NT2/D1 (cell line): ENCODE measurements at regions not wholly inside any gene's neighbourhood (a gene's known extent, or its start where the extent isn't known, plus 50 kb on each side); places are given as distances from the start of the nearest gene placed in this dataset.

Source experiments
- DNase-seq: peaks from one replicate; pipeline ENCODE4 v3.0.0-alpha.2; 2011; ENCODE audit warnings: low read depth, low spot score
- H3K27me3 ChIP-seq: 2 replicates; pipeline ENCODE4 v1.6.0; 2011; ENCODE audit warnings: mild to moderate bottlenecking; ENCODE audit not compliant: insufficient read length, insufficient read depth
- H3K36me3 ChIP-seq: 2 replicates; pipeline ENCODE4 v1.6.1; 2011; ENCODE audit warnings: mild to moderate bottlenecking, low read length, mixed read lengths; ENCODE audit not compliant: insufficient read depth, insufficient read length
- H3K4me1 ChIP-seq: 2 replicates; pipeline ENCODE4 v1.5.1; 2011; ENCODE audit not compliant: insufficient read depth, insufficient read length
- H3K4me3 ChIP-seq: 2 replicates; pipeline ENCODE4 v1.5.1; 2011; ENCODE audit warnings: low read depth; ENCODE audit not compliant: insufficient read length
- H3K9ac ChIP-seq: 2 replicates; pipeline ENCODE4 v1.6.0; 2011; ENCODE audit warnings: low read depth; ENCODE audit not compliant: insufficient read length
- H3K9me3 ChIP-seq: 2 replicates; pipeline ENCODE4 v1.5.1; 2011; ENCODE audit warnings: mild to moderate bottlenecking, low read length; ENCODE audit not compliant: insufficient read depth
- SUZ12 ChIP-seq: IDR thresholded peaks from 2 replicates; pipeline ENCODE4 v1.6.1; 2011; ENCODE audit not compliant: insufficient read length, insufficient read depth; ENCODE audit errors: extremely low read depth
- YY1 ChIP-seq: IDR thresholded peaks from 2 replicates; pipeline ENCODE4 v1.6.1; 2011; ENCODE audit not compliant: insufficient read length, insufficient read depth
- ZNF274 ChIP-seq: IDR thresholded peaks from 2 replicates; pipeline ENCODE4 v1.6.1; 2011; ENCODE audit warnings: mild to moderate bottlenecking, low read depth, low read length

DNA sequence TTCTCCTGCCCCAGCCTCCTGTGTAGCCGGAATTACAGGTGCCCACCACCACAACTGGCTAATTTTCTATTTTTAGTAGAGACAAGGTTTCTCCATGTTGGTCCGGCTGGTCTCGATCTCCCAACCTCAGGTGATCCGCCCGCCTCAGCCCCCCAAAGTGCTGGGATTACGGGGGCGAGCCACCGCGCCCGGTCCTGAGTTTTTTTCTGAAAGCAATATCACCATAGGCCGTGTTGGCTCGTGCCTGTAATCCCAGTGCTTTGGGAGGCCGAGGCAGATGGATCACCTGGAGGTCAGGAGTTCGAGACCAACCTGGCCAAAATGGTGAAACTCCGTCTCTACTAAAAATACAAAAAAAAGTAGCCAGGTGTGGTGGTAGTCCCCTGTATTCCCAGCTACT is 136.3 kb upstream of the TECRL start:
- H3K9ac ChIP-seq = no peak overlapping the region
- no peak overlapping the region for H3K4me3 ChIP-seq
- H3K36me3 ChIP-seq = no peaks in the 10 kb centered on the region
- TF ChIP-seq SUZ12 (no peak), ZNF274 (no peak), YY1 (no peak)
- no peaks in the 10 kb centered on the region for H3K4me1 ChIP-seq
- no peaks in the 10 kb centered on the region for H3K9me3 ChIP-seq
- no peaks in the 10 kb centered on the region for H3K27me3 ChIP-seq
- DNase-seq = no peak

DNA sequence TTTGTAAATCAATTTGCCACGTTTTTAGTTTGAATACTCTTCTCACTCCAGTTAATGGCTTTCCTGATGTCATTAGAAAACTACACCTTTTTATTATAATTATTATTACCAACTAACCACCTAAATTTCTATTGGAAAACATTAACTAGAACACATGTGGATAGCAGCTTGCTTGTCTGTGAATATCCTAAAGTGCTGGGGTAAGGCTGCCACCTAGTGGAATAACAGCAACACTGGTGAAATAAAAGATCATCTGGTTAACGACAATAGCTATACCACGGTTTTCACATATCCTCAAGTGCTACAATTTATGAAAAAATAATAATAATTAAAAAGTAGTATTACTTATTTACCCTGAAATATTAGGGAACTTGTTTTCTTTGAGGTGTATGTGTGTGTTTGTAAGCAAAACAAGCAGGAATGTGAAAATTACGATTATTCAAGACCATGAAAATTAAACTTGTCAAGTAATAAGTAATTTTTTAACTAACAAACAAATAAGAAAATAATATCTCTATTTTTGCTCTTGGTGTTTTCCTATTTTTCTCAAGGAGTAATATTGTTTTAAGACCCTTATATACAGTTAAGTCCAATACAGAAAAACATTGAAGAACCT is 130.1 kb upstream of the TECRL start:
- peak; percentile 32 for DNase-seq
- TF ChIP-seq ZNF274 (no peak), YY1 (no peak), SUZ12 (no peak)
- H3K27me3 ChIP-seq = no peaks in the 10 kb centered on the region
- no peaks in the 10 kb centered on the region for H3K4me1 ChIP-seq
- no peak overlapping the region for H3K9ac ChIP-seq
- H3K4me3 ChIP-seq = no peak overlapping the region
- H3K36me3 ChIP-seq = no peaks in the 10 kb centered on the region
- H3K9me3 ChIP-seq = no peaks in the 10 kb centered on the region

GRCh38 chr4:64538219-64538618 is 129.0 kb upstream of the TECRL start:
- Histone ChIP-seq H3K4me3 (no peak overlapping the region), H3K36me3 (no peaks in the 10 kb centered on the region), H3K9ac (no peak overlapping the region), H3K27me3 (no peaks in the 10 kb centered on the region), H3K4me1 (no peaks in the 10 kb centered on the region), H3K9me3 (no peaks in the 10 kb centered on the region)
- TF ChIP-seq ZNF274 = no peak
- TF ChIP-seq SUZ12 = no peak
- no peak for TF ChIP-seq YY1
- DNase-seq = peak; percentile 6

- no peaks in the 10 kb centered on the region for H3K9me3 ChIP-seq
- H3K9ac ChIP-seq = no peak overlapping the region
- H3K4me3 ChIP-seq = no peak overlapping the region
- H3K4me1 ChIP-seq = no peaks in the 10 kb centered on the region
- no peak for TF ChIP-seq SUZ12
- TF ChIP-seq YY1 = no peak
- TF ChIP-seq ZNF274 = no peak
- no peaks in the 10 kb centered on the region for H3K27me3 ChIP-seq
- H3K36me3 ChIP-seq = no peaks in the 10 kb centered on the region
- DNase-seq = no peak
These were observed 124.4 kb upstream of the TECRL start for GRCh38 chr4:64533637-64534036.

GRCh38 chr4:64533159-64533558 is 123.9 kb upstream of the TECRL start:
- Histone ChIP-seq H3K27me3 (no peaks in the 10 kb centered on the region), H3K4me3 (no peak overlapping the region), H3K4me1 (no peaks in the 10 kb centered on the region), H3K36me3 (no peaks in the 10 kb centered on the region), H3K9me3 (no peaks in the 10 kb centered on the region), H3K9ac (no peak overlapping the region)
- TF ChIP-seq ZNF274 = no peak
- TF ChIP-seq YY1 = no peak
- TF ChIP-seq SUZ12 = no peak
- DNase-seq = no peak

- Histone ChIP-seq H3K36me3 (no peaks in the 10 kb centered on the region), H3K9ac (no peak overlapping the region), H3K27me3 (no peaks in the 10 kb centered on the region), H3K4me3 (no peak overlapping the region), H3K4me1 (no peaks in the 10 kb centered on the region), H3K9me3 (no peaks in the 10 kb centered on the region)
- TF ChIP-seq YY1 (no peak), SUZ12 (no peak), ZNF274 (no peak)
- DNase-seq = peak; percentile 32
These were observed 111.2 kb upstream of the TECRL start for GRCh38 chr4:64520421-64520820.

DNA sequence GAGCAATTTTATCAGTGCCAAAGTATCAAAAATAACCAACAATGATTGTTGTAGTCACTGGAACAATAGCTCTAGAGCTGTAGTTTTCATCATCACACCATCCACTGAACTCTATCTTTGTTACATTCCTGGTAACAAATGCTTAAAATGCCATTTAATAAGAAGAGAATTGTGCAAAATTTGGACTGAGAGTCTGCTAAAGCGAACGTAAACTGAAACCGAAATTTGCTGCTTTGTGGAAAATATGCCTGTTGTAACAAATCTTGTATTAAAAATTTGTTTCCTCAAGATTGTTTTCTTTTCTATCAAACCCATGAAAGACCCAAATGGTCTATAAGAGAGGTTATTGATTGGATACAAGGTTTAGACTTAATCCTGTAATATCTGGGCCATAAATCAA is 109.3 kb upstream of the TECRL start:
- TF ChIP-seq ZNF274 (no peak), YY1 (no peak), SUZ12 (no peak)
- H3K4me1 ChIP-seq = no peaks in the 10 kb centered on the region
- no peaks in the 10 kb centered on the region for H3K36me3 ChIP-seq
- H3K9me3 ChIP-seq = no peaks in the 10 kb centered on the region
- H3K27me3 ChIP-seq = no peaks in the 10 kb centered on the region
- no peak for DNase-seq
- no peak overlapping the region for H3K9ac ChIP-seq
- no peak overlapping the region for H3K4me3 ChIP-seq

DNA sequence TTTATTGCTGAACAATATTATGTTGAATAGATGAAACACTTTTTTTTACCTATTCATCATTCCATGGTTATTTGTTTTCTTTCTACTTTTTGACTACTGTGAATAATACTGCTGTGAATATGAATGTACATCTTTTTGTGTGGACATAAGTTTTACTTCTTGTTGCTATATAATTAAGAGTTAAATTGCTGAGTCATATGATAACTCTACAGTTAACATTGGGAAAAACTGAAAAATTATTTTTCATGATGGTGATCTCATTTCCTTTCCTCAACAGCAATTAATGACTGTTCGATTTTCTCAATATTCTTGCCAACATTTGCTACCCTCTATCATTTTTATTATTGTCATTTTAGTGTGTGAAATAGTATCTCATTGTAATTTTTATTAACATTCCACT is 106.9 kb upstream of the TECRL start:
- DNase-seq = no peak
- H3K9me3 ChIP-seq = no peaks in the 10 kb centered on the region
- no peak for TF ChIP-seq ZNF274
- TF ChIP-seq SUZ12 = no peak
- TF ChIP-seq YY1 = no peak
- no peak overlapping the region for H3K9ac ChIP-seq
- no peaks in the 10 kb centered on the region for H3K36me3 ChIP-seq
- no peaks in the 10 kb centered on the region for H3K27me3 ChIP-seq
- no peak overlapping the region for H3K4me3 ChIP-seq
- H3K4me1 ChIP-seq = no peaks in the 10 kb centered on the region
